22Rv1 (cell line): ENCODE measurements at regions not wholly inside any gene's neighbourhood (a gene's known extent, or its start where the extent isn't known, plus 50 kb on each side); places are given as distances from the start of the nearest gene placed in this dataset.

Experiments
- ZFX ChIP-seq: fragments of 450-650 bp; IDR thresholded peaks from 2 replicates; pipeline ENCODE4 v1.6.1; 2017; ENCODE audit warnings: antibody characterized with exemption, borderline replicate concordance
- TF ChIP-seq, protein P1 (sequence below): fragments of 450-650 bp; IDR thresholded peaks from 2 replicates; pipeline ENCODE4 v1.5.1; 2017; ENCODE audit warnings: mild to moderate bottlenecking

DNA sequence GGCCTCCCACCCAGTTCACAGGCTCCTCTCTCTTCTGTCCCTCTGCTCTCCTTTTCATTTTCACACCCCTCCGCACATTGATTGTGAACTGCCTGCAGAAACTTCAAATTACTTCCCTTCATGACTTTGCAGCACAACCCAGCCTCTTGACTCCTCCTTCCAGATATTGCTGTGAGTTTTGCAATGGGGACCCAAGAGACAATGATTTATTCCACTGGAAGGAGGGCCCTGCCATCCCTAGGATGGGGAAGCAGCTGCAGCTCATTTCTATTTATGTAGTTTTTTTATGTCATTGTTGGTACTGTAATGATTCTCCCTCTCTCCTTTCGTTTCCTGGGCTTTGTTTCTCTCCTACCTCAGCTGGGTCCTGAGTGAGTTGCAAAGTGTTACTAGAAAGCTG lies 364.9 kb downstream of the ICE1 start:
- TF ChIP-seq, protein P1, sequence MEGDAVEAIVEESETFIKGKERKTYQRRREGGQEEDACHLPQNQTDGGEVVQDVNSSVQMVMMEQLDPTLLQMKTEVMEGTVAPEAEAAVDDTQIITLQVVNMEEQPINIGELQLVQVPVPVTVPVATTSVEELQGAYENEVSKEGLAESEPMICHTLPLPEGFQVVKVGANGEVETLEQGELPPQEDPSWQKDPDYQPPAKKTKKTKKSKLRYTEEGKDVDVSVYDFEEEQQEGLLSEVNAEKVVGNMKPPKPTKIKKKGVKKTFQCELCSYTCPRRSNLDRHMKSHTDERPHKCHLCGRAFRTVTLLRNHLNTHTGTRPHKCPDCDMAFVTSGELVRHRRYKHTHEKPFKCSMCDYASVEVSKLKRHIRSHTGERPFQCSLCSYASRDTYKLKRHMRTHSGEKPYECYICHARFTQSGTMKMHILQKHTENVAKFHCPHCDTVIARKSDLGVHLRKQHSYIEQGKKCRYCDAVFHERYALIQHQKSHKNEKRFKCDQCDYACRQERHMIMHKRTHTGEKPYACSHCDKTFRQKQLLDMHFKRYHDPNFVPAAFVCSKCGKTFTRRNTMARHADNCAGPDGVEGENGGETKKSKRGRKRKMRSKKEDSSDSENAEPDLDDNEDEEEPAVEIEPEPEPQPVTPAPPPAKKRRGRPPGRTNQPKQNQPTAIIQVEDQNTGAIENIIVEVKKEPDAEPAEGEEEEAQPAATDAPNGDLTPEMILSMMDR, result no peak
- TF ChIP-seq ZFX, result no peak
